ENCODE measurements at regions not wholly inside any gene's neighbourhood (a gene's known extent, or its start where the extent isn't known, plus 50 kb on each side); places are given as distances from the start of the nearest gene placed in this dataset.
"Not testable (repeated sequence)": the region's sequence is repeated elsewhere in the genome, so short reads cannot be mapped to it uniquely, and the experiment has no call there.

GRCh38 chr6:86707545-86708120 lies 229.7 kb upstream of the HTR1E start:
- TF ChIP-seq, protein P1, sequence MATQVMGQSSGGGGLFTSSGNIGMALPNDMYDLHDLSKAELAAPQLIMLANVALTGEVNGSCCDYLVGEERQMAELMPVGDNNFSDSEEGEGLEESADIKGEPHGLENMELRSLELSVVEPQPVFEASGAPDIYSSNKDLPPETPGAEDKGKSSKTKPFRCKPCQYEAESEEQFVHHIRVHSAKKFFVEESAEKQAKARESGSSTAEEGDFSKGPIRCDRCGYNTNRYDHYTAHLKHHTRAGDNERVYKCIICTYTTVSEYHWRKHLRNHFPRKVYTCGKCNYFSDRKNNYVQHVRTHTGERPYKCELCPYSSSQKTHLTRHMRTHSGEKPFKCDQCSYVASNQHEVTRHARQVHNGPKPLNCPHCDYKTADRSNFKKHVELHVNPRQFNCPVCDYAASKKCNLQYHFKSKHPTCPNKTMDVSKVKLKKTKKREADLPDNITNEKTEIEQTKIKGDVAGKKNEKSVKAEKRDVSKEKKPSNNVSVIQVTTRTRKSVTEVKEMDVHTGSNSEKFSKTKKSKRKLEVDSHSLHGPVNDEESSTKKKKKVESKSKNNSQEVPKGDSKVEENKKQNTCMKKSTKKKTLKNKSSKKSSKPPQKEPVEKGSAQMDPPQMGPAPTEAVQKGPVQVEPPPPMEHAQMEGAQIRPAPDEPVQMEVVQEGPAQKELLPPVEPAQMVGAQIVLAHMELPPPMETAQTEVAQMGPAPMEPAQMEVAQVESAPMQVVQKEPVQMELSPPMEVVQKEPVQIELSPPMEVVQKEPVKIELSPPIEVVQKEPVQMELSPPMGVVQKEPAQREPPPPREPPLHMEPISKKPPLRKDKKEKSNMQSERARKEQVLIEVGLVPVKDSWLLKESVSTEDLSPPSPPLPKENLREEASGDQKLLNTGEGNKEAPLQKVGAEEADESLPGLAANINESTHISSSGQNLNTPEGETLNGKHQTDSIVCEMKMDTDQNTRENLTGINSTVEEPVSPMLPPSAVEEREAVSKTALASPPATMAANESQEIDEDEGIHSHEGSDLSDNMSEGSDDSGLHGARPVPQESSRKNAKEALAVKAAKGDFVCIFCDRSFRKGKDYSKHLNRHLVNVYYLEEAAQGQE (IDR thresholded peaks at IDR 0.05; ENCODE audit: insufficient replicate concordance, low read depth) = no peak
- TF ChIP-seq, protein P2, sequence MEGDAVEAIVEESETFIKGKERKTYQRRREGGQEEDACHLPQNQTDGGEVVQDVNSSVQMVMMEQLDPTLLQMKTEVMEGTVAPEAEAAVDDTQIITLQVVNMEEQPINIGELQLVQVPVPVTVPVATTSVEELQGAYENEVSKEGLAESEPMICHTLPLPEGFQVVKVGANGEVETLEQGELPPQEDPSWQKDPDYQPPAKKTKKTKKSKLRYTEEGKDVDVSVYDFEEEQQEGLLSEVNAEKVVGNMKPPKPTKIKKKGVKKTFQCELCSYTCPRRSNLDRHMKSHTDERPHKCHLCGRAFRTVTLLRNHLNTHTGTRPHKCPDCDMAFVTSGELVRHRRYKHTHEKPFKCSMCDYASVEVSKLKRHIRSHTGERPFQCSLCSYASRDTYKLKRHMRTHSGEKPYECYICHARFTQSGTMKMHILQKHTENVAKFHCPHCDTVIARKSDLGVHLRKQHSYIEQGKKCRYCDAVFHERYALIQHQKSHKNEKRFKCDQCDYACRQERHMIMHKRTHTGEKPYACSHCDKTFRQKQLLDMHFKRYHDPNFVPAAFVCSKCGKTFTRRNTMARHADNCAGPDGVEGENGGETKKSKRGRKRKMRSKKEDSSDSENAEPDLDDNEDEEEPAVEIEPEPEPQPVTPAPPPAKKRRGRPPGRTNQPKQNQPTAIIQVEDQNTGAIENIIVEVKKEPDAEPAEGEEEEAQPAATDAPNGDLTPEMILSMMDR (IDR thresholded peaks at IDR 0.05; ENCODE audit: insufficient read depth, low read length) = no peak
- no peak for TF ChIP-seq SPI1 (IDR thresholded peaks at IDR 0.05; ENCODE audit: borderline replicate concordance, low read depth)
- no peak for TF ChIP-seq POLR2AphosphoS5 (IDR thresholded peaks at IDR 0.05; ENCODE audit: low read depth)
- TF ChIP-seq GABPA (IDR thresholded peaks at IDR 0.05; ENCODE audit: low read depth) = no peak
- Histone ChIP-seq H3K27me3 (ENCODE audit: insufficient read depth, poor library complexity, severe bottlenecking) (no peaks in the 10 kb centered on the region), H3K4me3 (replicated peaks; ENCODE audit: insufficient read depth, low read length) (no peak overlapping the region), H3K27ac (replicated peaks) (no peak overlapping the region)
- DNase-seq (ENCODE audit: low read depth in 1 of 2, low spot score in 1 of 2) = no peak

- no peak overlapping the region for H3K4me3 ChIP-seq (replicated peaks; ENCODE audit: insufficient read depth, low read length)
- TF ChIP-seq POLR2AphosphoS5 (IDR thresholded peaks at IDR 0.05; ENCODE audit: low read depth) (no peak), GABPA (IDR thresholded peaks at IDR 0.05; ENCODE audit: low read depth) (no peak), SPI1 (IDR thresholded peaks at IDR 0.05; ENCODE audit: borderline replicate concordance, low read depth) (no peak)
- TF ChIP-seq, protein P1 (IDR thresholded peaks at IDR 0.05; ENCODE audit: insufficient replicate concordance, low read depth) = no peak
- TF ChIP-seq, protein P2 (IDR thresholded peaks at IDR 0.05; ENCODE audit: insufficient read depth, low read length) = no peak
- no peak overlapping the region for H3K27ac ChIP-seq (replicated peaks)
- DNase-seq (ENCODE audit: low read depth in 1 of 2, low spot score in 1 of 2) = no peak
- H3K27me3 ChIP-seq (ENCODE audit: insufficient read depth, poor library complexity, severe bottlenecking) = no peaks in the 10 kb centered on the region
These were observed 230.9 kb upstream of the HTR1E start for GRCh38 chr6:86706449-86706848.

DNA sequence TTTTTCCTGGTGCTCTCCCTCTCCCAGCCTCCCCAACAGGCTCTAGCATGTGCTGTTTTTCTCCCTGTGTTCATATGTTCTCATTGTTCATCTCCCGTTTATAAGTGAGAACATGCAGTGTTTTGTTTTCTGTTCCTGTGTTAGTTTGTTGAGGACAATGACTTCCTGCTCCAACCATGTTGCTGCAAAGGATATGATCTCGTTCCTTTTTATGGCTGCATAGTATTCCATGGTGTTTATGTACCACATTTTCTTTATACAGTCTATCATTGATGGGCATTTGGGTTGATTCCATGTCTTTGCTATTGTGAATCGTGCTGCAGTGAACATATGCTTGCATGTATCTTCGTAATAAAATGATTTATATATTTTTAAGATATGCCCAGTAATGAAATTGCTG lies 236.1 kb upstream of the HTR1E start:
- H3K27me3 ChIP-seq (ENCODE audit: insufficient read depth, poor library complexity, severe bottlenecking); H3K27ac ChIP-seq (replicated peaks); DNase-seq (ENCODE audit: low read depth in 1 of 2, low spot score in 1 of 2); H3K4me3 ChIP-seq (replicated peaks; ENCODE audit: insufficient read depth, low read length): not testable (repeated sequence)

- H3K4me3 ChIP-seq (replicated peaks; ENCODE audit: insufficient read depth, low read length) = no peak overlapping the region
- DNase-seq (ENCODE audit: low read depth in 1 of 2, low spot score in 1 of 2) = no peak
- H3K27me3 ChIP-seq (ENCODE audit: insufficient read depth, poor library complexity, severe bottlenecking) = no peaks in the 10 kb centered on the region
- TF ChIP-seq SPI1 (IDR thresholded peaks at IDR 0.05; ENCODE audit: borderline replicate concordance, low read depth) = no peak
- no peak for TF ChIP-seq POLR2AphosphoS5 (IDR thresholded peaks at IDR 0.05; ENCODE audit: low read depth)
- TF ChIP-seq, protein P2 (IDR thresholded peaks at IDR 0.05; ENCODE audit: insufficient read depth, low read length) = no peak
- H3K27ac ChIP-seq (replicated peaks) = no peak overlapping the region
These were observed 250.8 kb upstream of the HTR1E start for GRCh38 chr6:86686496-86686895.
